Activated T-cell treated with anti-CD3 and anti-CD28 coated beads for 1 hour (primary cell): ENCODE measurements at regions not wholly inside any gene's neighbourhood (a gene's known extent, or its start where the extent isn't known, plus 50 kb on each side); places are given as distances from the start of the nearest gene placed in this dataset.
"Not testable (repeated sequence)": the region's sequence is repeated elsewhere in the genome, so short reads cannot be mapped to it uniquely, and the experiment has no call there.

Source experiments
- DNase-seq: peaks from one replicate; pipeline ENCODE4 v3.0.0-alpha.2; 2020; ENCODE audit warnings: low read depth

GRCh38 chr18:59057969-59058368, 81.7 kb upstream of the SEC11C start:
- no peak for DNase-seq

DNA sequence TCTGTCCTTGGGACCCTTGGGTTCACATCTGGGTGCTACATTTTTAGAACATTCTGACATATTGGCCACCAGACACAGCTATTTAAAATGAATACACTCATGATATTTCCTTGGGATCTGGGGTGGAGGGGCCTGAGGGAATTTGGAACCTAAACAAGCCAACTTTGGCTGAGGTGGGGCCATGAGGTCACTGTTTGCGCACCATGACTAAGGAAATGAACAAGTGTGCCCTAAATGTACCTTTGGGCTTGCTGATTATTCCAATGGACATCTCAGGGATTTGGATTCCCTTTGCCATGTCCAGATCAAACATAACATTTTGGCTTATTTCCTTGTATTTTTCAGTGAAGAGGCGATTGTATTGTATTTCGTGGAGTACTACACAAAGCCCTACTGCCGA, 80.5 kb upstream of the SEC11C start:
- no peak for DNase-seq

GRCh38 chr18:59060551-59060950, 79.1 kb upstream of the SEC11C start:
- no peak for DNase-seq

GRCh38 chr18:59061914-59062642, 77.6 kb upstream of the SEC11C start:
- no peak for DNase-seq

DNA sequence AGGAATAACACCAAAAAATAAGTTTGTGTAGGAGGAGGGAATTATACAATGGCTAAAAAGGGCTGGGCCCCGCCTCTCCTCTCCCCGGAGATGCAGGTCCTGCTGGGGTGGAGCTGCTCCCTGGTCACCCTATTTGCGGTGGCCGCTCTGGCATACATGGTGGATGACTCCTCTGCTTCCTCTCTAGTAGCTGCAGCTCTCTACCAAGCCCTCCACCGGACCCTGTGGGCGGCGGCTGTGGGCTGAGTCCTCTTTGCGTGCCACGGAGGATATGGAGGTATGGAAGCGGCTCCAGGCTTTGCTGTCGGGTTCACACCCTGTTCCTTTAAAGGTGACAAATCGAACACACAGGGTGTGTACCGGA, 77.1 kb upstream of the SEC11C start:
- DNase-seq: no peak

DNA sequence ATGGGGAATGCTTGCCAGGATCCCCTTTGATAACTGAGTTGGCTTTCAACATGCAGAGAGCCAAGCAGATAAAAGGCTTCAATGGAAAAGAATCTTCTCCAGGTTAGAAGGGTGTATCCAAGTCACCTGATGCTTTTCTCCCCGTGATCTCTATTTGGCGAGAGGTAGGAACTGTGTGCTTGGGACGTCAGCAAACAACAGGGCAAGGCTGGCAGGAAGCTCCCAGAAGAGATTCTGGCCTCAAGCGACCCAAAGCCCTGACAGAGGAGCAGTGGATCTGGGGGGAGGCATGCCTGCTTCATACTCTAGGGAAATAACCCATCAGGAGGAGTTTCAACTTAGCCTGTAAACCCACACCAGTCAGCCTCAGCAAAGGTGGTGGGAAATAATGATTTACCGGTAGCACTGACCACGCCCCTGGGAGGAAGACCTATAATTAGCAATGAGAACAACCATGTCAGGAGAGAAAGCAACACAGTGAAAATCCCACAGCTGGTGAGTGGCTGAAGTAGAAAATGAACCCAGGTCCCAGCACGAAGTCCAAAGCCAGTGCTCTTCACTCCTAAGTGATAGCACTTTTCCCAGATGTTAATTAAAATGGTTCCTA, 76.3 kb upstream of the SEC11C start:
- DNase-seq: no peak

GRCh38 chr18:59063912-59064311, 75.8 kb upstream of the SEC11C start:
- no peak for DNase-seq

GRCh38 chr18:59065684-59066083, 74.0 kb upstream of the SEC11C start:
- DNase-seq: no peak

DNA sequence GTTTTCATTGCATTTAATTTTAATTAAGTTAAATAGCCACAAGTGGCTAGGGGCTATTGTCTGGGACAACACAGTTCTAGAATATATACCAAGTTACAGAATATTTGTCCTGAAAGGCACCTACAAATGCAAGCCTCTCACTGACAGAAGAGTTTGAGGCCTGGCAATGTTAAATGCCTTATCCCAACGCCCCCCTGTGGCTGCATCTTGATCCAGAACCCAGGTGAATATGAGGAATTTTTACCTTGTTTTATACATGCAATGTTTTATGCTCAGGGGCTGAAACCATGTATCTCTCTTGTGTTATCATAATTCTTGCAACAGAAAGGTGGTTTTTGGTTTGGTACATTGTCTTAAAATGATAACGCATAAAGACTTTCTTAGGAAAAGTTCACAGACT, 71.8 kb upstream of the SEC11C start:
- DNase-seq: no peak

DNA sequence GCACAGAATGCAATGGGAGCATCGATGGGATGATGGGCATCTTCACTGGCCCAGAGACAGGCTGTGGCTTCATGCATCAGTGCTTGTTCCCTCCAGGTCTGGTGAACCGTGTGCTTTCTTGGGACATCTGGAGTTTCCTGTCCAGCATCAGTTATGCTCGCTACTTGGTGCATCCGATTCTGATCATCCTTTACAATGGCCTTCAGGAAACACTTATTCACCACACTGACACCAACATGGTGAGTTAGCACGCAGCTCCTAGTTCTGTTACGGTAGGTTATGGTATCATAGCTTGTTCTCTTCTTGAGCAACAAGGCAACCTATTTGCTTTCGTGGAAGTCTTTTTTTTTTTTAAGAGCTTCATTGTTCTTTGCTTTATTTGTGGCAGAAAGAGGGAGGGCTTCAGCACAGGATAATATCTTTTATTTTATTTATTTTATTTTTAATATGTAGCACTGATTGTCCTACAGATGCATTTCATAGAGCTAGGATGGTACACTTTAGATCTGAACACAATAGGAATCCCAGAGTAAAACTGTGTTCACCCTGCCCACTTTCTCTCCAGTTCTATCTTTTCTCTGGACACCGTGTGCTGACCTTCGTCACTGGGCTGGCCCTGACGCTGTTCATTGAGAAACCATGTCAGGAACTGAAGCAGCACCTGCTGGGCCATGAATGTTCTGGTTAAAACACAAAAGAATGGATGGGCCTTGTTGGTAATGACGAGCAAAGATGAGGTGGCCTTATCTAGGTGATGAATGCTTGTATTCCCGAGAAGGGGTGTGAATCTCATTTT, 71.2 kb upstream of the SEC11C start:
- no peak for DNase-seq

- peak; percentile 74 for DNase-seq
Observed at GRCh38 chr18:59070181-59070912, 69.3 kb upstream of the SEC11C start.

- DNase-seq: no peak
Observed at GRCh38 chr18:59072727-59073421, 66.8 kb upstream of the SEC11C start.

GRCh38 chr18:59075923-59076322, 63.8 kb upstream of the SEC11C start:
- no peak for DNase-seq

- DNase-seq: no peak
Observed at GRCh38 chr18:59079264-59079663, 60.4 kb upstream of the SEC11C start.

- not testable (repeated sequence) for DNase-seq
Observed at GRCh38 chr18:59079687-59080501, 59.8 kb upstream of the SEC11C start.

GRCh38 chr18:59083136-59083818, 56.4 kb upstream of the SEC11C start:
- no peak for DNase-seq

DNA sequence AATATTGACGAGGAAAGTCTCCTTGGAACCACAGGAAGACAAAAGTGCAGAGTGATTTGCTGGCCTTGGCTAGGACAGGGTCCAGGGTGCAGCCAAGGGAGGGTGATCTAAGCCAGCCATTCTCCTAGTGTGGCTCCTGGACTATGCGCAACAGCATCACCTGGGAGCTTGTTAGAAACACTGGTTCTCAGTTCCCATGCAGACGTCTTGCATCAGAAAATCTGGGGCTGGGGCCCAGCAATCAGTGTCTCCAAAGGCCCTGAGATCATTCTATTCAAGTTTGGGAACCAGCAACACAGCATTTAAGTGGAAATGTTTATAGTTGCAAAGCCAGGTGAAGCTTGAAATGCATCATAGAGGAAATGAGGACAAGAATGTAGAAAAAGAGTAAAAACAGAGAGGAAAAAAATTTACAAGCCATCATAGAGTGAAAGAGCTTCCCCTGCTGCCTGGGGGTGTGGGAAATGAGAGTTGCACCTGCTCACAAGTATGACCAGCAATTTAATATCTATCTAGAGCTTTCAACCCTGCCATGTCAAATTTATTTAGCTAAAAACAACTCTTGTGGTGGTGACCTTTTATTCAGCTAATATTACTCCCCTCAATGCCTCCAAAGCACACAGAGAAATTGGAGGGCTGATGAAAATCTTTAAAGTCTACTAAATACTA, 54.4 kb upstream of the SEC11C start:
- DNase-seq: no peak

DNA sequence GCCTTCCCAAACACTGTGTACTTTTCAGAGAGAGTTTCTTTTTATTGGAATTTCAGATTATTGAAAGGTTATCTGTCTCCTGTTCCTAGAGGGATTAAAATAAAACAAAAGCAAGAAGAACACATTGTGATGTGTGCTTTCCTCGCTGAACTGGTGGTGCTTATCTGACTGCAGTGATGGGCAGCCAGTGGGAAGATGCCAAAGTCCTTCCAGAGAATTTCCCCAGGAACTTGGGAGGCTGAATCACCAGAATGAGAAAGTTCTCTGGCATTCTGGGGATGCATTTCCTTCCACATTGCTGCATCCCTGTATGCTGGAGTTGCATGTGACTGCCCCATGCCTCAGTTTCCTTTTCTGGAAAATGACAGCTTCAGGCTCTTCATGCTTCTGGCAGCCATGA, 53.9 kb upstream of the SEC11C start:
- DNase-seq: no peak

DNA sequence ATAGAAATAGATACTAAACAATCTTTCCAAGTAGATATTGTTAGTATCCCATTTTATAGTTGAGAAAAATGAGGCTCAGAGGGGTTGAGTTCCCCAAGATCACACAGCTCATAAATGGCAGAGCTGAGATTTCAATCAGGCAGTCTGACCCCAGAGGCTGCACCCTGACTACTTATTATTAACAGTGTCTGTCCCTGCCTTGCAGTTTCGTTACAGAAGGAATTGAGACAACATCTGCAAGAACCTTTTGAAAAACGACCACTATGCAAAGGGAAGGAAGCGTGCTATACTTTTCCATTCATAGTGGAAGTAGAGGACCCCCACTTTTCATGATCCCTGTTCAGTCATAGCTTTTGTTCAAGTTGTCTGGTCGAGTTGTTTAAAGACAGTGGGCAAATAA, 53.2 kb upstream of the SEC11C start:
- DNase-seq: no peak

DNA sequence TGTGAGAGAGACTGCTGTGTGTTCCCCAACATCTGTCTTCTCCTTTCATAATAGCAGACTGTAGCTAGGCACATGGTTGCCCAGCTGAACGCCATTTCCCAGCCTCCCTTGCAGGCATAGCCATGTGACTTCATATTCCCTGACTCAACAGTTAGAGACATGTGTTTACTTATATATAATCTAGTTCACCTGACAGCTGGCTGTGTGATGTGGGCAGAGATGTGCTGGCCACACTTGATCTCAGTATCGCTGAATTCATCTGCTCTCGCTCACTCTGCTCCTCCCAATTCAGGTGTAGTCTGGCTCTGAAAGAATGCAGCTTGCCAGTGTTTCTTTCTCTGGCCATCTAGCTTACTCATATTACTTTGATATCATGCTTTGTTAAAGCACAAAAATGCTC, 52.3 kb upstream of the SEC11C start:
- no peak for DNase-seq
